K562 (cell line): ENCODE measurements at regions not wholly inside any gene's neighbourhood (a gene's known extent, or its start where the extent isn't known, plus 50 kb on each side); places are given as distances from the start of the nearest gene placed in this dataset.

Source experiments
- ATAC-seq: fragments of 200-7000 bp; cut with Tn5 transposase; 3 replicates; pipeline ENCODE4 v1.9.1; 2020; ENCODE audit warnings: moderate library complexity
- BruUV-seq: library from RNA; stranded (reverse); fragments of 400-500 nt; replicated peaks from 2 replicates; lab custom pipeline; 2021; lab: Mats Ljungman, UMichigan
- CTCF ChIA-PET: fragments of 300-600 bp; formaldehyde crosslinking; extraction: SDS; loops from one replicate; lab custom pipeline; 2021; ENCODE audit warnings: low intra/inter-chr PET ratio; lab: Yijun Ruan, JAX
- POLR2A ChIA-PET: fragments of 300-600, 350-650 bp; sonication (Branson Sonifier 250); formaldehyde crosslinking; extraction: SDS; loops from one replicate; lab custom pipeline; 2021; ENCODE audit warnings: antibody characterized with exemption, inconsistent platforms; lab: Yijun Ruan, JAX
- DNase-seq, 4 experiments: peaks; one replicate each; pipeline versions ENCODE4 v3.0.0 to v3.0.0-alpha.2; 2011 to 2018; ENCODE audit warnings: low spot score in 3 of 4, mixed read lengths in 3 of 4; ENCODE audit errors: extremely low read depth in 1 of 4
- FAIRE-seq: peaks from 2 replicates; lab custom pipeline; 2011; peaks lifted over from hg19 to GRCh38; lab: Jason Lieb, UNC
- H2AFZ ChIP-seq: 2 replicates; pipeline ENCODE4 v1.6.0; 2011; ENCODE audit warnings: low read depth, low read length, control low read depth, inconsistent platforms
- H3K27ac ChIP-seq: fragments of 200-600 bp; 3 replicates; pipeline ENCODE4 v1.8.0; 2011; ENCODE audit warnings: low read depth, mild to moderate bottlenecking, control low read depth, inconsistent platforms, low read length, moderate library complexity, mixed read lengths; ENCODE audit errors: extremely low read depth
- H3K27me3 ChIP-seq, 2 experiments: fragments of 300-600 bp in 1 of 2; 2 replicates in 1 of 2; 3 replicates in 1 of 2; pipeline versions ENCODE4 v1.6.0 to v1.8.0; 2011; ENCODE audit warnings: inconsistent platforms in 2 of 2, low read length in 2 of 2, mild to moderate bottlenecking in 1 of 2, mixed read lengths in 1 of 2, moderate library complexity in 1 of 2; ENCODE audit not compliant: control insufficient read depth in 2 of 2, insufficient read depth in 2 of 2
- H3K36me3 ChIP-seq: fragments of 300-600 bp; 3 replicates; pipeline ENCODE4 v1.8.0; 2011; ENCODE audit warnings: mild to moderate bottlenecking, low read length, inconsistent platforms; ENCODE audit not compliant: control insufficient read depth, insufficient read depth
- H3K4me1 ChIP-seq, 2 experiments: fragments of 200-600 bp in 1 of 2; replicated peaks in 1 of 2; 2 replicates in 1 of 2; 3 replicates in 1 of 2; pipeline versions ENCODE4 v1.5.1 to v1.8.0; 2011; ENCODE audit warnings: inconsistent platforms in 2 of 2, low read length in 2 of 2, mild to moderate bottlenecking in 1 of 2, mixed read lengths in 1 of 2, moderate library complexity in 1 of 2; ENCODE audit not compliant: control insufficient read depth in 2 of 2, insufficient read depth in 2 of 2
- H3K4me2 ChIP-seq: 2 replicates; pipeline ENCODE4 v1.6.1; 2011; ENCODE audit warnings: low read length, control low read depth, inconsistent platforms, mixed read lengths; ENCODE audit not compliant: insufficient read depth
- H3K4me3 ChIP-seq: fragments of 200-600 bp; sonication (generic), shearing (Covaris generic); 2 replicates; pipeline ENCODE4 v1.5.1; 2016; ENCODE audit warnings: control low read depth, inconsistent platforms
- H3K79me2 ChIP-seq: fragments of 200-600 bp; 3 replicates; pipeline ENCODE4 v1.8.0; 2011; ENCODE audit warnings: low read length, inconsistent platforms; ENCODE audit not compliant: control insufficient read depth, insufficient read depth
- H3K9ac ChIP-seq, 2 experiments: 2 replicates each; pipeline versions ENCODE4 v1.6.0 to v1.6.1; 2011; ENCODE audit warnings: low read depth in 2 of 2, low read length in 2 of 2, control low read depth in 1 of 2, inconsistent platforms in 1 of 2, mild to moderate bottlenecking in 1 of 2, mixed read lengths in 1 of 2; ENCODE audit not compliant: insufficient read depth in 1 of 2
- H3K9me1 ChIP-seq: one replicate; pipeline ENCODE4 v1.6.0; 2011; ENCODE audit warnings: inconsistent platforms, mild to moderate bottlenecking, low read length, moderate library complexity; ENCODE audit not compliant: control insufficient read depth, insufficient read depth
- H3K9me3 ChIP-seq: replicated peaks from 2 replicates; pipeline ENCODE4 v1.5.1; 2011; ENCODE audit warnings: low read depth, low read length, inconsistent platforms; ENCODE audit not compliant: control insufficient read depth, insufficient read depth
- H4K20me1 ChIP-seq: replicated peaks from 2 replicates; pipeline ENCODE4 v1.6.1; 2011; ENCODE audit warnings: low read length, inconsistent platforms, mixed read lengths; ENCODE audit not compliant: control insufficient read depth, insufficient read depth
- ETV6 ChIP-seq, 3 experiments: fragments of 150-350 bp in 1 of 3; sonication (generic) in 1 of 3; formaldehyde crosslinking in 1 of 3; IDR thresholded peaks; 2 replicates each; pipeline versions ENCODE4 v1.6.1 to v1.8.0; 2014 to 2022; ENCODE audit warnings: borderline replicate concordance in 2 of 3, low read depth in 2 of 3, antibody characterized with exemption in 1 of 3, low read length in 1 of 3, mild to moderate bottlenecking in 1 of 3, missing genetic modification reagents in 1 of 3
- HMG20A ChIP-seq: fragments of 450-650 bp; formaldehyde crosslinking; conservative IDR thresholded peaks from 2 replicates; pipeline ENCODE4 v1.4.0; 2020; ENCODE audit warnings: mild to moderate bottlenecking, mixed read lengths
- NFIC ChIP-seq: fragments of 450-650 bp; IDR thresholded peaks from 2 replicates; pipeline ENCODE4 v1.6.1; 2017; ENCODE audit warnings: mild to moderate bottlenecking, inconsistent platforms
- PHF21A ChIP-seq: fragments of 450-650 bp; IDR thresholded peaks from 2 replicates; pipeline ENCODE4 v1.6.1; 2017; ENCODE audit warnings: low read depth, borderline replicate concordance
- PTBP1 ChIP-seq: fragments of 200-400 bp; formaldehyde crosslinking; IDR thresholded peaks from 2 replicates; pipeline ENCODE4 v1.6.1; 2017; ENCODE audit warnings: low read depth, low read length
- SMC3 ChIP-seq: conservative IDR thresholded peaks from 2 replicates; pipeline ENCODE4 v1.6.1; 2011; ENCODE audit warnings: low read depth, low read length, improper control_type of control experiment; ENCODE audit not compliant: insufficient read depth
- SNRNP70 ChIP-seq: fragments of 200-400 bp; formaldehyde crosslinking; optimal IDR thresholded peaks from 2 replicates; pipeline ENCODE3; 2017; ENCODE audit warnings: low read depth, low read length
- SRSF3 ChIP-seq: fragments of 200-400 bp; formaldehyde crosslinking; IDR thresholded peaks from 2 replicates; pipeline ENCODE4 v1.6.1; 2016; ENCODE audit warnings: mild to moderate bottlenecking, low read length, moderate library complexity; ENCODE audit not compliant: insufficient read depth
- U2AF1 ChIP-seq: fragments of 200-400 bp; formaldehyde crosslinking; optimal IDR thresholded peaks from 2 replicates; pipeline ENCODE3; 2017; ENCODE audit warnings: mild to moderate bottlenecking, low read depth, low read length, moderate library complexity
- ZNF124 ChIP-seq: sonication (generic); formaldehyde crosslinking; IDR thresholded peaks from 2 replicates; pipeline ENCODE4 v1.8.1; 2022; ENCODE audit warnings: missing genetic modification reagents
- WGBS: fragments of 100-300 bp; shearing (Covaris generic); methylation state at CpG from one replicate; pipeline ENCODE4 v1.1.6; 2016; ENCODE audit warnings: low coverage, mixed read lengths; ENCODE audit not compliant: insufficient coverage; ENCODE audit errors: missing lambda C conversion rate; 5-methylcytosine and 5-hydroxymethylcytosine counted together
- in situ Hi-C: fragments of 300-500 bp; cut with MboI; formaldehyde crosslinking; loops from 4 replicates; pipeline ENCODE4 v1.15.0; 2018; ENCODE audit warnings: inconsistent platforms, mixed read lengths
- intact Hi-C: fragments of 100-400 bp; cut with micrococcal nuclease; formaldehyde crosslinking; loops from 2 replicates; pipeline ENCODE4 v1.14.2; 2022
- TF ChIP-seq, protein P1 (sequence below): IDR thresholded peaks from 2 replicates; pipeline ENCODE4 v1.6.1; 2014; ENCODE audit warnings: antibody characterized with exemption
- TF ChIP-seq, protein P2 (sequence below): sonication (generic); formaldehyde crosslinking; IDR thresholded peaks from 2 replicates; pipeline ENCODE4 v1.8.0; 2023; ENCODE audit warnings: mild to moderate bottlenecking, missing genetic modification reagents

DNA sequence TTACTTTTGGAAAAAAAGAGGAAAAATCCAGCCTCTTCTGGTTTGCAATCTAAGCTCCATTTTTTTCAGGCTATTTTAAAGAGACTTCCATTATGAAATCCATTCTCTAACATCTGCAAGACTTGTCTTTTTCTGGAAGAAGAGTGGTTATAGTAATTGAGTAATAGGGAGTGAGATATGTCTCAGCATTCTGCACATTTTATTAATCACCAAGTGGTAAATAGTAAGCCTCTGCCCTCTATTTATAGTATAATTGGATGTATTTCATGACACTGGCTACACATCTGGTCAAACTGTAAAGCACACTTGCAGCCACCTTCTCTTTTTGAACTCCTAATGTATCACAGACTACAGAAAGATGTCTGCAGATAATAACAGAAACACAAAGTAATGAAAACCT, 391.1 kb downstream of the ETS1 start:
- Histone ChIP-seq H3K36me3 (no peaks in the 10 kb centered on the region), H3K9ac (no peak overlapping the region), H3K4me1 (no peaks in the 10 kb centered on the region), H3K4me2 (no peak overlapping the region), H3K79me2 (no peaks in the 10 kb centered on the region), H2AFZ (no peak overlapping the region), H3K9me1 (no peaks in the 10 kb centered on the region)
- FAIRE-seq (no peak), DNase-seq (no peak)
- in situ Hi-C loops: no loop called here
- CTCF ChIA-PET: no interaction called here
- intact Hi-C loops: no loop called here
- POLR2A ChIA-PET: no interaction called here
- no peak for TF ChIP-seq ETV6 (IDR thresholded peaks at IDR 0.05; ENCODE audit: borderline replicate concordance in 1 of 2, low read depth in 2 of 2, low read length in 1 of 2)
- no peak for TF ChIP-seq ETV6 (CRISPR knock-in tag; IDR thresholded peaks at IDR 0.05; ENCODE audit: borderline replicate concordance)
- TF ChIP-seq U2AF1: no peak
- no peak for TF ChIP-seq NFIC
- TF ChIP-seq, all 486 proteins: peak for 0
- Histone ChIP-seq H3K27ac (no peak overlapping the region), H4K20me1 (no peaks in the 10 kb centered on the region), H3K4me3 (no peak overlapping the region), H3K9me3 (no peaks in the 10 kb centered on the region; the same call in 1 of the 2 replicates), H3K27me3 (no peaks in the 10 kb centered on the region)
- BruUV-seq: no TSS peak
- no peak for ATAC-seq

DNA sequence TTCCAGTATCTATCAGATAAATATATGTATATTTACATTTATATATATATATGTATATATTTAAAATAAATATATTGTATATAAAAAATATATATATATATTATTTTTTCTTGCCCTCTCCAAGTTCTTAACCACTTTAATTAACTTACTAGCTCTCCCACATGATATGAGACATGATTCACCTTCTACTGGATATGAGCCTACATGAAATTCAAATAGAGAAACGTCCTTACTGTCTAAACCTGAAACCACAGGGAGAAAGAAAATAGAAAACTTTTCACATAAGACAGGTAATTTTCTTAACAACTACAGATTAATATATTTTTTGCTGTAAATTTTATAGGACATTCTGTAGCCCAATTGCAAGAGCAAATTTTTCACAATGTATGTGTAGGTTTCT, 391.6 kb downstream of the ETS1 start:
- Histone ChIP-seq H3K4me2 (no peak overlapping the region), H2AFZ (no peak overlapping the region), H3K9me3 (no peaks in the 10 kb centered on the region; the same call in 1 of the 2 replicates), H3K4me1 (no peaks in the 10 kb centered on the region), H4K20me1 (no peaks in the 10 kb centered on the region), H3K9ac (no peak overlapping the region), H3K36me3 (no peaks in the 10 kb centered on the region), H3K9me1 (no peaks in the 10 kb centered on the region), H3K79me2 (no peaks in the 10 kb centered on the region), H3K4me3 (no peak overlapping the region), H3K27me3 (no peaks in the 10 kb centered on the region), H3K27ac (no peak overlapping the region)
- WGBS: 0% methylated on average over 1 of the region's 1 CpG
- no peak for DNase-seq
- ATAC-seq: no peak
- TF ChIP-seq, protein P1, sequence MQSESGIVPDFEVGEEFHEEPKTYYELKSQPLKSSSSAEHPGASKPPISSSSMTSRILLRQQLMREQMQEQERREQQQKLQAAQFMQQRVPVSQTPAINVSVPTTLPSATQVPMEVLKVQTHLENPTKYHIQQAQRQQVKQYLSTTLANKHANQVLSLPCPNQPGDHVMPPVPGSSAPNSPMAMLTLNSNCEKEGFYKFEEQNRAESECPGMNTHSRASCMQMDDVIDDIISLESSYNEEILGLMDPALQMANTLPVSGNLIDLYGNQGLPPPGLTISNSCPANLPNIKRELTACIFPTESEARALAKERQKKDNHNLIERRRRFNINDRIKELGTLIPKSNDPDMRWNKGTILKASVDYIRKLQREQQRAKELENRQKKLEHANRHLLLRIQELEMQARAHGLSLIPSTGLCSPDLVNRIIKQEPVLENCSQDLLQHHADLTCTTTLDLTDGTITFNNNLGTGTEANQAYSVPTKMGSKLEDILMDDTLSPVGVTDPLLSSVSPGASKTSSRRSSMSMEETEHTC: no peak
- TF ChIP-seq HMG20A (CRISPR knock-in tag): no peak
- no peak for TF ChIP-seq SNRNP70
- no peak for TF ChIP-seq ZNF124
- TF ChIP-seq PTBP1: no peak
- TF ChIP-seq NFIC: no peak
- TF ChIP-seq, protein P2, sequence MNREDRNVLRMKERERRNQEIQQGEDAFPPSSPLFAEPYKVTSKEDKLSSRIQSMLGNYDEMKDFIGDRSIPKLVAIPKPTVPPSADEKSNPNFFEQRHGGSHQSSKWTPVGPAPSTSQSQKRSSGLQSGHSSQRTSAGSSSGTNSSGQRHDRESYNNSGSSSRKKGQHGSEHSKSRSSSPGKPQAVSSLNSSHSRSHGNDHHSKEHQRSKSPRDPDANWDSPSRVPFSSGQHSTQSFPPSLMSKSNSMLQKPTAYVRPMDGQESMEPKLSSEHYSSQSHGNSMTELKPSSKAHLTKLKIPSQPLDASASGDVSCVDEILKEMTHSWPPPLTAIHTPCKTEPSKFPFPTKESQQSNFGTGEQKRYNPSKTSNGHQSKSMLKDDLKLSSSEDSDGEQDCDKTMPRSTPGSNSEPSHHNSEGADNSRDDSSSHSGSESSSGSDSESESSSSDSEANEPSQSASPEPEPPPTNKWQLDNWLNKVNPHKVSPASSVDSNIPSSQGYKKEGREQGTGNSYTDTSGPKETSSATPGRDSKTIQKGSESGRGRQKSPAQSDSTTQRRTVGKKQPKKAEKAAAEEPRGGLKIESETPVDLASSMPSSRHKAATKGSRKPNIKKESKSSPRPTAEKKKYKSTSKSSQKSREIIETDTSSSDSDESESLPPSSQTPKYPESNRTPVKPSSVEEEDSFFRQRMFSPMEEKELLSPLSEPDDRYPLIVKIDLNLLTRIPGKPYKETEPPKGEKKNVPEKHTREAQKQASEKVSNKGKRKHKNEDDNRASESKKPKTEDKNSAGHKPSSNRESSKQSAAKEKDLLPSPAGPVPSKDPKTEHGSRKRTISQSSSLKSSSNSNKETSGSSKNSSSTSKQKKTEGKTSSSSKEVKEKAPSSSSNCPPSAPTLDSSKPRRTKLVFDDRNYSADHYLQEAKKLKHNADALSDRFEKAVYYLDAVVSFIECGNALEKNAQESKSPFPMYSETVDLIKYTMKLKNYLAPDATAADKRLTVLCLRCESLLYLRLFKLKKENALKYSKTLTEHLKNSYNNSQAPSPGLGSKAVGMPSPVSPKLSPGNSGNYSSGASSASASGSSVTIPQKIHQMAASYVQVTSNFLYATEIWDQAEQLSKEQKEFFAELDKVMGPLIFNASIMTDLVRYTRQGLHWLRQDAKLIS (CRISPR knock-in tag): no peak
- TF ChIP-seq PHF21A: no peak
- no peak for TF ChIP-seq SMC3
- TF ChIP-seq SRSF3: no peak
- no TSS peak for BruUV-seq
- in situ Hi-C loops: no loop called here
- ChIA-PET POLR2A (no interaction called here), CTCF (no interaction called here)
- FAIRE-seq: no peak
- intact Hi-C loops: no loop called here
